Choroid plexus epithelial cell (primary cell): ENCODE measurements at regions not wholly inside any gene's neighbourhood (a gene's known extent, or its start where the extent isn't known, plus 50 kb on each side); places are given as distances from the start of the nearest gene placed in this dataset.
"Not testable (repeated sequence)": the region's sequence is repeated elsewhere in the genome, so short reads cannot be mapped to it uniquely, and the experiment has no call there.

ENCODE experiments used
- DNase-seq: peaks from one replicate; pipeline ENCODE4 v3.0.0-alpha.2; 2010; ENCODE audit warnings: low read depth
- H3K4me3 ChIP-seq: 2 replicates; pipeline ENCODE4 v1.5.1; 2011; ENCODE audit warnings: low read depth, mild to moderate bottlenecking, control low read depth, low read length, moderate library complexity
- CTCF ChIP-seq: conservative IDR thresholded peaks from 2 replicates; pipeline ENCODE4 v1.5.1; 2011; ENCODE audit warnings: low read depth, mild to moderate bottlenecking, control low read depth, inconsistent platforms, low read length, moderate library complexity

GRCh38 chr4:178215763-178216162, 773.5 kb upstream of the AGA start:
- no peak overlapping the region for H3K4me3 ChIP-seq
- no peak for DNase-seq
- no peak for TF ChIP-seq CTCF

GRCh38 chr4:178226421-178226820, 784.2 kb upstream of the AGA start:
- H3K4me3 ChIP-seq, DNase-seq: not testable (repeated sequence)

GRCh38 chr4:178233906-178234305, 791.7 kb upstream of the AGA start:
- no peak for DNase-seq
- TF ChIP-seq CTCF: no peak
- no peak overlapping the region for H3K4me3 ChIP-seq

- TF ChIP-seq CTCF: no peak
- no peak for DNase-seq
- H3K4me3 ChIP-seq: no peak overlapping the region
Observed at GRCh38 chr4:178240891-178241290, 798.7 kb upstream of the AGA start.

- TF ChIP-seq CTCF: no peak
- H3K4me3 ChIP-seq: no peak overlapping the region
- DNase-seq: no peak
Observed at GRCh38 chr4:178241601-178242118, 799.4 kb upstream of the AGA start.

GRCh38 chr4:178242655-178243054, 800.4 kb upstream of the AGA start:
- TF ChIP-seq CTCF: no peak
- no peak overlapping the region for H3K4me3 ChIP-seq
- no peak for DNase-seq

GRCh38 chr4:178244785-178245184, 802.5 kb upstream of the AGA start:
- no peak for TF ChIP-seq CTCF

GRCh38 chr4:178255172-178255571, 812.9 kb upstream of the AGA start:
- no peak for TF ChIP-seq CTCF
- H3K4me3 ChIP-seq: no peak overlapping the region
- DNase-seq: no peak

More at GRCh38 chr4:178244785-178245184, 802.5 kb upstream of the AGA start:
- no peak for DNase-seq
- no peak overlapping the region for H3K4me3 ChIP-seq
